ENCODE measurements at regions not wholly inside any gene's neighbourhood (a gene's known extent, or its start where the extent isn't known, plus 50 kb on each side); places are given as distances from the start of the nearest gene placed in this dataset.

- no peak for TF ChIP-seq POLR2A (IDR thresholded peaks at IDR 0.05; ENCODE audit: low read length)
- TF ChIP-seq GATA1 (IDR thresholded peaks at IDR 0.05; ENCODE audit: low read depth, low read length) = no peak
Observed at GRCh38 chr3:84184937-84185336, 773.9 kb upstream of the CADM2 start.
